ENCODE measurements at regions not wholly inside any gene's neighbourhood (a gene's known extent, or its start where the extent isn't known, plus 50 kb on each side); places are given as distances from the start of the nearest gene placed in this dataset.

DNA sequence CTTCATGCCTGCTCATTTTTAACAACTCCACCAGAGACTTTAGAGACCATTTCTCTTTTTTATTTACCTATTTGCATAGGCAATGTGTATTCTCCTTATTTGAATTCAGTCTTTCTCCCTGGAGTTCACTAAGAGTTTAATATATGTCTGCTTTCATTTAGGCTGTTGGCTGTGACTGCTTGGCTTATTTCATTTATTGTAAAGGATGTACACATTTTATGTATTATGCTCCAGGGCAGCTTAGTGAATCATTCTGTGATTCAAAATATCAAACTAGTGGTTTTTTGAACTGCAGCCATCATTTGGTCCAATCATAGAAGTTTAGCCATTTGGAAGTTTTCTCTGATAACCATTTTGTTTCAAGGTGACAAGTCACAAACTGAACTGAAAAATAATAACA lies 229.6 kb downstream of the LPIN1 start:
- Mint-ChIP-seq H3K36me3 (ENCODE audit: low read depth) (peaks cover 10% of the 10 kb centered on the region), H3K4me1 (ENCODE audit: low read depth) (peaks cover 7% of the 10 kb centered on the region), H3K4me3 (ENCODE audit: unreplicated experiment) (no peak overlapping the region), H3K27me3 (ENCODE audit: low read depth) (peaks cover 19% of the 10 kb centered on the region), H3K9me3 (ENCODE audit: low read depth) (peaks cover 38% of the 10 kb centered on the region), H3K27ac (ENCODE audit: unreplicated experiment) (no peak overlapping the region)
- DNase-seq (ENCODE audit: low spot score): no peak
- TF ChIP-seq, protein P1, sequence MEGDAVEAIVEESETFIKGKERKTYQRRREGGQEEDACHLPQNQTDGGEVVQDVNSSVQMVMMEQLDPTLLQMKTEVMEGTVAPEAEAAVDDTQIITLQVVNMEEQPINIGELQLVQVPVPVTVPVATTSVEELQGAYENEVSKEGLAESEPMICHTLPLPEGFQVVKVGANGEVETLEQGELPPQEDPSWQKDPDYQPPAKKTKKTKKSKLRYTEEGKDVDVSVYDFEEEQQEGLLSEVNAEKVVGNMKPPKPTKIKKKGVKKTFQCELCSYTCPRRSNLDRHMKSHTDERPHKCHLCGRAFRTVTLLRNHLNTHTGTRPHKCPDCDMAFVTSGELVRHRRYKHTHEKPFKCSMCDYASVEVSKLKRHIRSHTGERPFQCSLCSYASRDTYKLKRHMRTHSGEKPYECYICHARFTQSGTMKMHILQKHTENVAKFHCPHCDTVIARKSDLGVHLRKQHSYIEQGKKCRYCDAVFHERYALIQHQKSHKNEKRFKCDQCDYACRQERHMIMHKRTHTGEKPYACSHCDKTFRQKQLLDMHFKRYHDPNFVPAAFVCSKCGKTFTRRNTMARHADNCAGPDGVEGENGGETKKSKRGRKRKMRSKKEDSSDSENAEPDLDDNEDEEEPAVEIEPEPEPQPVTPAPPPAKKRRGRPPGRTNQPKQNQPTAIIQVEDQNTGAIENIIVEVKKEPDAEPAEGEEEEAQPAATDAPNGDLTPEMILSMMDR (IDR thresholded peaks at IDR 0.05): no peak

- no peak overlapping the region for H3K27ac Mint-ChIP-seq (ENCODE audit: unreplicated experiment)
- peaks cover 12% of the 10 kb centered on the region for H3K4me1 Mint-ChIP-seq (ENCODE audit: low read depth)
- peaks cover 21% of the 10 kb centered on the region for H3K9me3 Mint-ChIP-seq (ENCODE audit: low read depth)
- peaks cover 10% of the 10 kb centered on the region for H3K36me3 Mint-ChIP-seq (ENCODE audit: low read depth)
- TF ChIP-seq, protein P1 (IDR thresholded peaks at IDR 0.05): no peak
- peaks cover 21% of the 10 kb centered on the region for H3K27me3 Mint-ChIP-seq (ENCODE audit: low read depth)
- no peak for DNase-seq (ENCODE audit: low spot score)
- H3K4me3 Mint-ChIP-seq (ENCODE audit: unreplicated experiment): no peak overlapping the region
Observed at GRCh38 chr2:11977766-11978524, 231.5 kb downstream of the LPIN1 start.

DNA sequence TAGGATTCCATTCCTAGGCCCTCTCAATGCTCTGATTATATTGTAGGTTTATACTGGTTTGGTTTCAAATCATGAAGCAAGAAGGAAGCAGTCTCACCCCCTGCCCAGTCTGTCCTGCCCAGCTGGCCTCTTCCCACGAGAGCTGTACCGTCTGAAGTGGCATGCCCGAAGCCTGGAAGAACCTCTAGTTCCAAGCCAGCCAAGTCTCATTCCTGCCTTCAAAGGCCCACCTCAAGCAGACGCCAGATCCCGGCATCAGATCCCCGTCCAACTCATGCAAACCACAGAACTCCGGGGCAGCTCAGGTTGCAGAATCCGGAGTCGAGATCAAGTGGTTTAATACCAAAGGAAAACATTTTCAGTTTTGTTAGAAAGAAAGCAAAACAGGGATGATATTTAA lies 234.4 kb downstream of the LPIN1 start:
- Mint-ChIP-seq H3K27ac (ENCODE audit: unreplicated experiment) (no peak overlapping the region), H3K9me3 (ENCODE audit: low read depth) (no peaks in the 10 kb centered on the region), H3K4me3 (ENCODE audit: unreplicated experiment) (no peak overlapping the region), H3K27me3 (ENCODE audit: low read depth) (peaks cover 48% of the 10 kb centered on the region), H3K4me1 (ENCODE audit: low read depth) (peaks cover 12% of the 10 kb centered on the region), H3K36me3 (ENCODE audit: low read depth) (peaks cover 2% of the 10 kb centered on the region)
- DNase-seq (ENCODE audit: low spot score): no peak
- TF ChIP-seq, protein P1 (IDR thresholded peaks at IDR 0.05): no peak

GRCh38 chr2:11983401-11983800 lies 237.0 kb downstream of the LPIN1 start:
- no peak for DNase-seq (ENCODE audit: low spot score)
- no peaks in the 10 kb centered on the region for H3K9me3 Mint-ChIP-seq (ENCODE audit: low read depth)
- no peak overlapping the region for H3K27ac Mint-ChIP-seq (ENCODE audit: unreplicated experiment)
- H3K36me3 Mint-ChIP-seq (ENCODE audit: low read depth): peaks cover 2% of the 10 kb centered on the region
- peaks cover 12% of the 10 kb centered on the region for H3K4me1 Mint-ChIP-seq (ENCODE audit: low read depth)
- no peak overlapping the region for H3K4me3 Mint-ChIP-seq (ENCODE audit: unreplicated experiment)
- TF ChIP-seq, protein P1 (IDR thresholded peaks at IDR 0.05): no peak
- H3K27me3 Mint-ChIP-seq (ENCODE audit: low read depth): peaks cover 54% of the 10 kb centered on the region

DNA sequence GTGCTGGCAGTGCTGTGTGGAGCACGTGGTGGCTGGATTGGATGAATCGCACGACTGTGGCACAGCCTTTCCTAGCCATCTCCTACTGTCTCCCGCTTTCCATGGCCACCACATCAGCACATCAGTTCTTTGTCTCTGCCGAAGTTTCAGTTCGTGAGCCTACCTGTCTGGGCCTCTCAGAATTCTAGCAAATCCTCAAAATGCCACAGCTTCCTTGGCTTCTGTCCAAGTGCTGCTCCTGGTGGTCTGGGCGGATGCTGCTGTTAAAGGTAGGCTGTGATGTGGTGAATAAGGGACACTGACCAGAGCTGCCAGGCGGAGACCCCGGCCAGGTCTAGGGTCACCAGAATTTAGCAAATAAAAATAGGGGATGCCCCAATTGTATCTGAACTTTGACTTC lies 237.4 kb downstream of the LPIN1 start:
- TF ChIP-seq, protein P1 (IDR thresholded peaks at IDR 0.05): no peak
- H3K4me1 Mint-ChIP-seq (ENCODE audit: low read depth): peaks cover 12% of the 10 kb centered on the region
- H3K36me3 Mint-ChIP-seq (ENCODE audit: low read depth): peaks cover 2% of the 10 kb centered on the region
- H3K9me3 Mint-ChIP-seq (ENCODE audit: low read depth): no peaks in the 10 kb centered on the region
- no peak for DNase-seq (ENCODE audit: low spot score)
- no peak overlapping the region for H3K27ac Mint-ChIP-seq (ENCODE audit: unreplicated experiment)
- H3K27me3 Mint-ChIP-seq (ENCODE audit: low read depth): peaks cover 58% of the 10 kb centered on the region
- no peak overlapping the region for H3K4me3 Mint-ChIP-seq (ENCODE audit: unreplicated experiment)

Data from chondrocyte (in vitro differentiated cells).